A204.1 (cell line): ENCODE measurements at regions not wholly inside any gene's neighbourhood (a gene's known extent, or its start where the extent isn't known, plus 50 kb on each side); places are given as distances from the start of the nearest gene placed in this dataset.
"Not testable (repeated sequence)": the region's sequence is repeated elsewhere in the genome, so short reads cannot be mapped to it uniquely, and the experiment has no call there.

Experiments
- FAIRE-seq: peaks from 2 replicates; lab custom pipeline; 2012; peaks lifted over from hg19 to GRCh38; lab: Jason Lieb, UNC

DNA sequence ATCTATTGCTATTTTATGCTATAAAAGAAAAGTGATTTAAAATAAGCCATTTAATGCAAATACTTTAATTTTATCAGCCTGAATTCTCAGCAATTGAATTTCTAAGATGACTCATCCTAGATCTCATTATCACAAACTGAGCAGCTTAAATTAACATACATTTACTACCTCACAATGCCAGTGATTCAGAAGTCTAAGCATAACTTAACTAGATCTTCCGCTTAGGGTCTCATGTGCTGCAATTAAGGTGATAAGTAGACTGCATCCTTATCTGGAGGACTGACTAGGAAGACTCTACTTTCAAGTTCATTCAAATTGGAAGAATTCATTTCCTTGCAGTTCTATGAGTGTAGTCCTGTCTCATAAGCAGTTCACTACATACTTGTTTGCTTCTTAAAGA is 286.6 kb downstream of the COL11A1 start:
- no peak for FAIRE-seq

DNA sequence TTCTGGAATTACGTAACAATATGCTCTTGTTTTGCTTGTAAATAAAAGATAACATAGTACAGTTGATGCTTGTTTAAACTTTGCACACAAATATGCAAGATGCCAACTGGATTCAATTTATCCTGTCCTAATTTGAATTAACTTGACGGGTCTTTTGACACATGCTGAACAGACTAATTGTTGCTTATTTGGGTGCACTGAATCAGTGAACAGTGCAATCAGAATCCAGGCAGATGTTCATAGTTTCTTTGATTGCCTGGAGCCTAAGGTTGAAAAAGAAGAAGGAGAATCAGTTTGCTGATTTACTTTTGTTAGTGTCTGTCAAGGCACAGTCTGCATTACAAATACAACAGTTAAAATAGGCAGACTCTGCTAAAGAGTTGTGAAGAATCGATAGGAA is 307.9 kb downstream of the COL11A1 start:
- FAIRE-seq: no peak

DNA sequence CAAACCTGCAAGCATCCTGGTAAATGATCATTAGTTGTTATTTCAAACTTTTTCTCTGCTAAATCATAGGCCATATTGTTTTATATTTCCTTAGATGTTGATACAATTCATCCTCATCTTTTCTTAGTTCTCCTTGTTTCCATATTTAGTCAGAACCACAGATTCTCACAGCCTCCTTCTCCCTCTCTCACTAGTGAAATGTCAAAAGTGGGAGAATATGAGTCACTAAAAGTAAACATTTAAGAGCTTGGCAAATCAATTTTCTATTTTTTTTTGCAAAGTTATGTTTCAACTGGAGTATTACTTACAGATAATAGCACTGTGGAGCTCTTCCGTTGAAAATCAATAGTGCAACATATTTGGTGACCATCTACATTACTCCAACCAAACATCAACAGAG is 308.8 kb downstream of the COL11A1 start:
- FAIRE-seq: no peak

DNA sequence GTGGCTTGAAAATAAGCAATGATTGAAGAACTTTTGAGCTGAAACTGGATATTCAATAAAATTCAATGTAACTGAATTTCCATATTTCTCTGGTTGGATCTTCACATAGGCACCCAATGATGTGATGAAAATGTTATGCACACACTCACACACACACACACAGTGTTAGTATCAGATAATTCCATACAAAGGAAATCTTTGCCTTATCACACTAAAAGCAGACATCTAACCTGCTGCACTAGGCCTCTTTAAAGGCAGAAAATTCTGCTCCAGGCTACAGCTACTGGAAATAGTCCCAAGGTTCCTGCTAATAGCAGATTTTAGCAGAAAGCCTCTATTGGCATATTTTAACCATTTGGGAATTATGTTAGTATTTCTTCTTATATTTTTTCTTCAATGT is 309.6 kb downstream of the COL11A1 start:
- no peak for FAIRE-seq

DNA sequence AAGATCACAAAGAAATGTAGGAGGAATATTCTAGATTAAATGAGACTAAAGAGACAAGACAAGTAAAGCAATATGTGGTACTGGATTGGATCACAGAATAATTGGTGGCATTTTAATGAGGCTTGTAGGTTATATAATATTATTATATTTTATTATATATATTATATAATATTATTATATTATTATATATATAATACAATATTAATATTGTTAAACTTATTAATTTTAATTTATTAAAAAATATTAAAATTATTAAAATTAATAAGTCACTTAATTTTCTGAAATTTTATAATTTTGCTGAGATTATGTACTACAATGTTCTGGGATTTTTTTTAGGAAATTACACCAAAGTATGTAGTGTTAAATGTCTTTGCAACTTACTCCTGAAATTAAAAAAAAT is 311.9 kb downstream of the COL11A1 start:
- FAIRE-seq: peak; percentile 98

DNA sequence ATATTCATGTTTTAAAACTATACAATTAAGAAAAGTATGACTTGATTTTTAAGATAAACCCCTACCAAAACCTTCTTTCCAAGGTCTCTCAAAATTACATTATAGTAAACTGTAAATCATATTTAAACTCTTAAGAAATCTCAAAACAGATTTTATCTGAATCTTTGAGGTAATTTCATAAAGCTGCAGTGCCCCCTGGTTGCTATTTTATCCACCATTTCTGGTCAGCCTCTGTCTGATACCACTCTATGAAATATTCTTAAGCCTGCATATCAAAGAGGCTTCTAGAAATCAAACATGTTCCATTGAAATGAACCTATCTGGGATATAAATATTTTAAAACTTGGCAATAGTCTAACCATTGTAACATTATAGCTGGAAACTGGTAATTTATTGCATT is 317.3 kb downstream of the COL11A1 start:
- FAIRE-seq: no peak

DNA sequence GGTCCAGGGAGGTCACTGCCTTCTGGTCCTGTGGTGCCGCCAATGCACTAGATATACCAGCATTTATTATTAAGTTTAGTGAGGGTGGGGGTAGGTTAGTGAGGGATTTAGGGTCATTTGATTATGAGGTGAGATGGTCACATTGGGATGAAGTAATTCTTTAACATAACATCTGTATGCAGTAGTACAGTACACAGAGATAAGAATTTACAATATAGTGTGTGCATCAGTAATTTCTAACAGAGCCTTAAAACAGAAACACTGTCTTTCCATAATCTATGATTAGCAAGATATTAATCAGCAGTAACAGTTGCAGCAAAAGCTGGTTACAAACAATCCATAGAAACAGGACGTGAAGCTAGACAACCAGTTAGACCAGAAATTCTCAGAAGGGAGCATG is 318.4 kb downstream of the COL11A1 start:
- FAIRE-seq: not testable (repeated sequence)

DNA sequence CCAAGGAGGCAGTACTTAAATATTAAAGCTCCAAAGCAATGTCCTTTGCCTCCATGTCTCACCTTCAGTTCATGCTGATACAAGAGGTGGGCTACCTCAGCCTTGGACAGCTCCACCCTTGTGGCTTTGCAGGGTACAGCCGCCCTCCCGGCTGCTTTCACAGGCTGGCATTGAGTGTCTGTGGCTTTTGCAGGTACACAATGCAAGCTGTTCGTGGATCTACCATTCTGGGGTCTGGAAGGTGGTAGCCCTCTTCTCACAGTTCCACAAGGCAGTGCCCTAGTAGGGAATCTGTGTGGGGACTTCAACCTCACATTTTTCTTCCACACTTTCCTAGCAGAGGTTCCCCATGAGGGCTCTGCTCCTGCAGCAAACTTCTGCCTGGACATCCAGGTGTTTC is 324.8 kb downstream of the COL11A1 start:
- no peak for FAIRE-seq

DNA sequence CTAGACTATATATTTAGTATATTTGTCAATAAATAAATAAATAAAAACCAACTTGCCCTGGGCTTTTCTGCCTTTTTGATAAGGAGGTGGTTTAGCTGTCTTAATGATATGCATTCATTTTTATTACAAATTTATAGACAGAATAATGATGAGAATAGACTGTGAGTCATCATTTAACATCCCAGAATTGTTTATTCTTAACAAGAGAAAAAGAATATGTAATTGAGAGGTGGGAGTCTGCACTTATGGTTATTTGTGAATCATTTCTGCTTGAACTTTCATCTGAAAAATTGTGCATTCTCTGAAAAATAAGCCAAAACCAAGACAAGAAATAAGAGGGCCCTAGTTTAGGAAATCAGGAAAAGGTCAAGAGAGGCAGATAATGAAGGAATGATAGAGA is 326.2 kb downstream of the COL11A1 start:
- FAIRE-seq: no peak

DNA sequence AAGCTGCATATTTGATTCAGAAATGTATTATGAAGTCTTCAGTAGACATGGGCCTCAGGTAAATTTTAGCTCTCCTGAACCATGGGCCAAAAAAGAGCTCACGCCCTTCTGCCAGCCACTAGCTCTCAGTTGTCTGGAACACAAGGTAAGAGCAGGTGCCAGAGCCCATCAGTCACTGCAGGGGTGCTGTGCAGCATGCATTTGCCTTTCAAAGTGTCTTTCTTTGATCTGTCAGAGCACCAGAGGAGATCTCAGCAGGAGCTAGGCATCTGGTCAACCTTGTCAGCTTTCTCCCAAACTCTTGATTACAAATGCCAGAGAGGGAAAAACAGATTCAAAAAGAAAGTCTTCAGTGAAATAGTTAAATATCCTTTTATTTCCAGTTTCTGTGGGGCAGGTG is 332.3 kb downstream of the COL11A1 start:
- FAIRE-seq: no peak

DNA sequence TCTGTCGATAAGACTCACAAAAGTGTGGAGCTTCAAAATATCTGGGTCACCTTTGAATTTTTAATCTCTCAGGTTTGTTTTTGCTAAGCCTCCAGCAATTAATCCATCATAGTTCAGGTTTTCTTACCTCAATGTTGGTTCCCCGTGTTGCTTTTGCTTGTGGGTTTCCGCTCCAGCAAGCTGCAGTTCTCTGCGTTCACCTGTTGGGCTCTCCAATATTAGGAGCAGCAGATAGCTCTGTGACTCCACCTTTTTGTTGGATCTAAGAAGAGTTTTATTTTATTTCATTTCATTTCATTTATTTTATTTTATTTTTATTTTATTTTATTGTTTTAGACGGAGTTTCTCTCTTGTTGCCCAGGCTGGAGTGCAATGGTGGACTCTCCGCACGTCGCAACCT is 335.5 kb downstream of the COL11A1 start:
- FAIRE-seq: no peak

DNA sequence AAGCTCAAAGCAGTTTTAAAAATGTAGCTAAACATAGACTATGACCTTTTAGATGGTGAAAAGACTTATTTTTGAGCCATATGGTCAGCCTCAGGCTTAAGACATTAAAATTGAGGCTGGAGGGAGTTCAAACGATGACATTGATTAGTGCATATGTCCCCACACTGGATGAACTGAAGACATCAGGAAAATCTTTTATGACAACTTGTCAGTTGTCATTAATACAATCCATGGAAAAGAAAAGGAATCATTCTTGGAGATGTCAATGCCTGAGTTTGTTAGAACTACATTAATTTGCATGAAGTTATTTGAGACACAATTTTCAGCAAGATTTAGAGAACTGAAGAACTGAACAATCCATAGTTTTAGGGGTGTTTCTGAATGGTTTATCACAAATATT is 349.9 kb downstream of the COL11A1 start:
- no peak for FAIRE-seq

DNA sequence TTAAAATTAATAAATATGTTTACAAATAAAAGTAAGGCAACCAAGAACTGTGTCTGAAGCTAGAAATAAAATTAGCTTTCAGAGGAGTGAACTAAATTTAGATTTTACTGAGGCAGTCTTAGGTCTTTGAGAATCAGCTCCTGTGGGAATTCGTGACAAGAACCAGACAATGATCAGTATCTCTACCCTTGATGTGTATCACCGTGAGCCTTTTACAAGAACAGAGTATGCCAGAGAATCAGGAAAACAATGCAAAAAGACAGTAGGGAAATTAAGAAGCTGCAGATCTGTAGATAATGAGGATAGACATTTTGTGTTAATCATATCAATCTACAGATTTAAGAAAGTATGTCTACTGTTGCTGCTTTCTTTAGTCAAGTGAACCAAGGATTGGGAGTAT is 351.0 kb downstream of the COL11A1 start:
- FAIRE-seq: no peak

DNA sequence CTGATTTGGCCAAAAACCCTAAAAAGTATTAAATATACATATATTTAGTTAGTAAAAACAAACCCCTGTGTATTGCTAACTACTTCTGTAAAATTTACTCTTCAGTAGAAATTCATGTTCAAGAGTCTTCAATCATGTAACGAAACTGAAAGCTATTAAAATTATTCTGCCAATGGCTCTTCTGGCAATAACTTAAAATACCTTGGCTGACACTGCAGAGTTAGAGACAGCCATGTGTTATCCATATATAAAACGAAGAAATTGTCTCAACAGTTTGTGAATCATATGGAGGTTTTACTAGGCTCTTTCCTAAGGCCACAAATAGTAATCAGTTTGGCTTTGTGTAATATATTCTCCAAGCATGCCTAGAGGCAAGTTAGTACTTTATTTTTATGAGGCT is 357.2 kb downstream of the COL11A1 start:
- FAIRE-seq: no peak

DNA sequence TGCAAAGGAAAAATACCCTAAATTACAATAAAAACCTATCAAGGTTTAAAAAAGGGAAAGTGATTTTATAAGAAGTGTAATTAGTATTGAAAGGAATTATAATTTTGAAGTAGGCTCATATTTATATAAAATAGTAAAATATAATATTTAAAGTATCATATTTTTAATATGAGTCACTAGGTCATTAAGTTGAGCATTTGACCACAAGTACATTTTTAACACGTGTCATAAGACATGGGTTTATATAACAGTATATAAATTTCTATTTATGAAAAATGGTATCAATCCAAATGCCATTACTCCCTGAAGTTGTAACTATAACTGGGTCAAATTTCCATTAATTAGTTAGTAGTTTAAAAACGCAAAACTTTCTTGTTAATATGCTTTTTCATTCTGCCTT is 365.9 kb downstream of the COL11A1 start:
- FAIRE-seq: peak; percentile 76

DNA sequence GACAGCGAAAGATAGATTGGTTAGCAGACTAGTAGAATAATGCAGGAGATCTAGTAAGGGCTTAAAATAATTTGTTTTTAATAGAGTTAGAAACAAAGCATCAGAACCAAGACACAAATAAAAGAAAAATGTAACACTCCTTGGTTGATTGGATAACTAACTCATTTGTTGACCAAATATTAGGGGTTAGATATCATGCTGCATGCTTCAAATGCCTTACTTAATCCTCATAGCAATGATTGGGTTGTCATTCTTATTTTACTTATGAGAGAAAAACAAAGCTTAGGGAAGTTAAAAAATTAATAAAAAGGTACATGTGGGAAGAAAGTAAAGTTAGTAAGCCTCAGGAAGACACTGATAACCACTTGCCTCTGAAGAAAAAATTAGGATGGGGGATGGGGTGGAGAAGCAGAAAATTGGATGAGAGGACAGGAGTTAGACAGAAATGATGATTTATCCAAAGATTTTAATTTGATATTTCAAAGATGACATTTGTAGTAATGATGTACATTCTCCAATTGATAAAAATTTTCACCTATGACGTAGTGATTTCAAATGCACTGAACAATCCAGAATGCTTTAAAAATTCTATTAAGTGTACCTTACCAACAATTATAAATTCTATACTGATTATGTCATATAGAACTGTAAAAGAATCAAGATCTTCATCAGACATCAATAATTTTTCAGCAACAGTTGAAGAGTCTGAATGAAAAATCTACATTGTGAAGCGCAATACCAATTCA is 374.7 kb downstream of the COL11A1 start:
- FAIRE-seq: no peak

DNA sequence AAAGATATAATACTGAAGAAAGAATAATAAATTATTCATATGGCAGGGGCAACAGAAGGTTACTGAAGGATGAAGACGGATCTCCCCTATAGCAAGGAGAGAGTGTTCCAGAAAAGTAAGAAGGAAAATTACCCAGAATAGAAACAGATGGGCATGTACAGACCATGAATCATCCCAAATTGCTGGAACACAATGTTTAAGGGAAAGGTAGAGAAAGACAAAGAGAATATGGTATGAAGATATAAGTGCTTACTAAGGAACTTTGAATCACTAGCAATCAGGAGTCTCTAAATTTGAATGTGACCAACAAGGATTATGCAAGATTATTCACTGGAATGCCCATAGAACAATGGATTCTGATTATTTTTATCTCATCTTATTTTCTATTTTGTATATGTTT is 375.4 kb downstream of the COL11A1 start:
- no peak for FAIRE-seq

DNA sequence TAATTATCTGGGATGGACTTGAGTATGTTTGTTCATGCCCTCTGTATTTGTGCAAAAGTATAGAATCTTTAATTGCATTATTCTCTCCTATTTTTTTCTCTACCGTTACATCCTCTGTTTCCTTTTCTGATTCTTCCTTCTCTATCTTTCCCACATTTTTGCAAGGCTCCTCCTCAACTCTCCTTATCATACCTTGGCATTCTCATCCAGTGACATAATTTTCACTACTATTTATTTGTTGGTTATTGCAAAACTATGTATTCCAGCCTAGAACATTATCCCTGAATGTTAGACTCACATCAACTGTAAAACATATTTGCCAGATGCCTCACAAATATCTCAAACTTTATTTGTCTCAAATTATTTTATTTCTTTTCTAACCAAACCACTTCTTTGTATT is 381.9 kb downstream of the COL11A1 start:
- no peak for FAIRE-seq

DNA sequence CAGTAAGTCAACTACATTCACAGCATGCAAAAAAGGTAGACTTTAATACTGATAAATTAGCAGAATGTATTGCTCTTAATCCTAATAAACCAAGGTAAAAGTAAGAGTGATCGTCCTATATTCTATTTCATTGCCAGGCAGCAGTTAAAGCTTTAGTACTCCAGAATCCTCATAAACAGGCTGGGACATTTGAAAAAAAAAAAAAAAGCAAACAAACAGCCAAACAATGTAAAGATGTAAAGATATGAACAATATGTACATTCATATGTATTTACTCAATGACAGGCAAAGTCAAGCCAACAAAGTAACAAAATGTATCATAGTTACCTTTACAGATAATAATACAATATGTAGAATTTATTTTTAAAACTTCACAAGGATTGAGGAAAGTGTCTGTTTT is 383.6 kb downstream of the COL11A1 start:
- FAIRE-seq: no peak

DNA sequence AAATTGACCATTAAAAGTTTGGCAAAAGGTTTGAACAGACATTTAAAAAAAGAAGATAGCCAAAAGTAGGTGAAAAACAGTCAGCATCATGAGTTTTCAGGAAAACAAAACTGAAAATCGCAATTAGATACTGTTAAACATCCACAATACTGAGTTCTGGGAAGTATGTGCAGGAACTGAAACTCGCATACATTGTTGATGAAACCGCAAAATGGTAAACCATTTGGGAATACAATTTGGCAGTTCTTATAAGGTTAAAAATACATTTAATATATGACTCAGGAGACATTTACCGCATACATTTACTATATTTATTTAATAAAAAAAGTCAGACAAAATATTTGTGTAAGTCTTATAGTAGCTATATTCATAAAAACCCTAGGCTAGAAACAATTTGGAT is 393.2 kb downstream of the COL11A1 start:
- no peak for FAIRE-seq

DNA sequence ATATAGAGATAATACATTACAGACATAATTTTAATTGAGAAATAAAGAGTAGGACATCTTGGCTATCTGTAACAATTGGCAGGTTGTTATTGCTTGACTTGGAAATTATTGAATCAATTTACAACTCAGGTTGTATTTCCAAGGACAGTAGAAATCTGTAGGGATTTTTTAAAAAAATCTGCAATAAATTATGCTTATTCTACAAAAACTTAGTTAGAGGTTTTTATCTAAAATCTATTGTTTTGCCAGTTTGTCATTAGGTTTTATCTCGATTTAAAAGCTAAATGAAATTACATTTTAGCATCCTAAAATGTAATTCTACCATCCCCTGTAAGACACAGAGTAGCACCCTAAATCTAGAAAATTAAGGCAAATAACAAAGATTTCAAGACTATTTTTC is 408.8 kb downstream of the COL11A1 start:
- FAIRE-seq: no peak

DNA sequence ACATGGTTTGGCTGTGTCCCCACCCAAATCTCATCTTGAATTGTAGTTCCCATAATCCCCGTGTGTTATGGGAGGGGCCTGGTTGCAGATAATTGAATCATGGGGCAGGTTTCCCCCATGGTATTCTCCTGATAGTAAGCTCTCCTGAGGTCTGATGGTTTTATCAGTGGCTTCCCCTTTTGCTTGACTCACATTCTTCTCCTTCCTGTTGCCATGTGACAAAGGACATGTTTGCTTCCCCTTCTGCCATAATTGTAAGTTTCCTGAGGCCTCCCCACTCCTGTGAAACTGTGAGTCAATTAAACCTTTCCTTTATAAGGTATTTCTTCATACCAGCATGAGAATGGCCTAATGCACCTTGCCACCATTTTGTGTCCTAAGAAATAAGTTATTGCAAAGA is 415.0 kb downstream of the COL11A1 start:
- FAIRE-seq: no peak

DNA sequence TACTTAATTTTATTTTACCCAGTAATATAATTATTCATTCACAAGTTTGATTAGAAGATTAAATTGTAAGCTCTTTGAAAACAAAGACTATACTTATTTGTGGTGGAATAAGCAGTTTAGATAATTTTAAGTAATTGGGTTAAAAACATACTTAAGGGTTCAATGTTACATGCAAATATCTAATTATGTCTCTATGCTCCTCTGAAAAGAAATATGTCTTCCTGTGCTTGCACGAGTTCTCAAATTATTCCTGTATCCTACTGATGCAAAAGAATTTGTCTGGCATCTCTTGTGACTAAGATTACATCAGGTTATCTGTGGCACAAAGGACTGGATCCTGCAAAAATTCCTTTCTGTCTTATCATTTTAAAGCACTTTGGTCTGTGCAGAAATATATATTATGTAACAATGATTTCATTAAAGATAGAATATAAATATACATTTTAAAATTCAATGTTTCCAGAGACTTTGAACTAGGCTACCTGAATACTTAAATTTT is 416.7 kb downstream of the COL11A1 start:
- FAIRE-seq: peak; percentile 27

DNA sequence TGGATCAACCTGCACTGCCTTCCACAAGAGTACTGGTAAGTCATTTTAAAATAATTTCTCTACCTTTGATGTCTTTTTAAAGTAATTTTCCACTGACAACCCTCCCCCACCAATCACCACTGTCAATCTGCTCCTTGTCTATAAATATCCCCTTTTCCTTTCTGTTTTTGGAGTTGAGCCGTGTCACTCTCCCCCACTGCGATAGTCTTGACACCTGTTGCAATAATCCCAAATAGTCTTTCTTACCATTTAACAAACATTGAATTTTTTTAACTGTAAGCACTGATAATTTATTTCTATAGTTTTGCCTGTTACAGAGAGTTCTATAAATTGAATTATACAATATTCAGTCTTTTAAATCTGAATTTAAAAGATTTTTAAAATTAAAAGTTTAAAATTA is 420.9 kb downstream of the COL11A1 start:
- peak; percentile 32 for FAIRE-seq

DNA sequence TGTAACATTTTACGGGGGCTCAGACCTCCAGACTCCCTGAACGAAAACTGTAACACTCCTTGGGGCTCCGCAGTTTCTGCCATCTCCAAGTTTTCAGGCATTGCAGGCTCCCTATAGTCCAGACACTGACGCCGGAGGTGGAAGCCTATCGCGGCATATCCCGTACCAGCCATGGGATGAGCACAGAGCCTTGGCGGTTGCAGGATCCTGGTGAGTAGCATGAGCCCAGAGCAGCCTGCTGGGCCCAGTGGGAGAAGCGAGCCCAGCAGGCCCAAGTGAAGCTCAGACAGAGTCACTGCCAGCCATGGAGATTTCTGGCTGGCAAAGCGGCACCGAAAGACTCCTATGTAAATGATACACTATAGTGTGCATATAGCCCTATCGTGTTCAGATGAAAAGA is 446.8 kb downstream of the COL11A1 start:
- no peak for FAIRE-seq
